Thyroid gland (tissue), 4 donors: ENCODE measurements at regions not wholly inside any gene's neighbourhood (a gene's known extent, or its start where the extent isn't known, plus 50 kb on each side); places are given as distances from the start of the nearest gene placed in this dataset.

Source experiments
- DNase-seq, 2 donors: peaks; one replicate each; pipeline ENCODE4 v3.0.0-alpha.2; 2019
- H3K27ac ChIP-seq, 3 donors: fragments of 200-600 bp; sonication (generic); 1 replicate in 2 of 3; 2 replicates in 1 of 3; pipeline ENCODE4 v1.5.1; 2016 to 2019; ENCODE audit warnings: mild to moderate bottlenecking in 1 of 3, moderate library complexity in 1 of 3
- H3K27me3 ChIP-seq: fragments of 200-600 bp; sonication (generic); one replicate; pipeline ENCODE4 v1.5.1; 2019
- H3K36me3 ChIP-seq, 2 donors: fragments of 200-600 bp; sonication (generic); one replicate each; pipeline ENCODE4 v1.5.1; 2016 to 2019
- H3K4me1 ChIP-seq, 2 donors: fragments of 200-600 bp; sonication (generic); one replicate each; pipeline ENCODE4 v1.5.1; 2017 to 2019
- H3K4me3 ChIP-seq, 3 donors: fragments of 200-600 bp; sonication (generic); replicated peaks in 1 of 3; 1 replicate in 2 of 3; 2 replicates in 1 of 3; pipeline ENCODE4 v1.5.1; 2016; ENCODE audit warnings: mild to moderate bottlenecking in 1 of 3
- H3K9me3 ChIP-seq: fragments of 200-600 bp; sonication (generic); one replicate; pipeline ENCODE4 v1.5.1; 2017
- CTCF ChIP-seq, 6 experiments: fragments of 200-600 bp in 3 of 6; fragments of 450-650 bp in 3 of 6; sonication (generic) in 3 of 6; IDR thresholded peaks; one replicate each; pipeline ENCODE4 v1.5.1; 2016 to 2019; ENCODE audit warnings: antibody characterized with exemption in 6 of 6, mild to moderate bottlenecking in 2 of 6, inconsistent platforms in 1 of 6, moderate library complexity in 1 of 6
- POLR2A ChIP-seq, 2 donors: fragments of 450-650 bp; IDR thresholded peaks; one replicate each; pipeline ENCODE4 v1.6.1; 2017; ENCODE audit warnings: antibody characterized with exemption in 2 of 2, mild to moderate bottlenecking in 2 of 2, moderate library complexity in 1 of 2
- WGBS, 2 donors: methylation state at CpG; one replicate each; pipeline ENCODE4 v1.1.5; 2017; 5-methylcytosine and 5-hydroxymethylcytosine counted together
- intact Hi-C: fragments of 100-400 bp; cut with DNase I; formaldehyde crosslinking; loops from one replicate; pipeline ENCODE4 v1.15.1; 2023

DNA sequence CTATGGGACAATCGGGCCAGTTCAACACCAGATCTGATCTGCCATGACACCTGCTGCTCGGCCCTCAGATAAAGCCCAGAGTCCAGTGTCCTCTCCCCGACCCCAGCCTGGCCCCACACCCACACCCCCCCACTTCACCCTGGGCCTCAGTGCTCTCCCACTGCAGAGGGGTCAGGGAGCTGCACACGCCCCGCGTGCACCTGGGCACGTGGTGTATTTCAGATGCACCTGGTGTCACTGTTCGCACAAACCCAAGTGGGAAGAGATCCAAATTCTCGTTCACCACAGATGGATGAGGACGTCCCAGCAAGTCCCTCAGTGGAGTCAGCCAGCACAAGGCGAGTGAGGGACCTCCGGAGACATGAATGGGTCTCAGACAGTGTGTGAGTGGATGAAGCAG is 161.3 kb downstream of the RTP5 start:
- no peaks in the 10 kb centered on the region for H3K9me3 ChIP-seq
- intact Hi-C loops, result no loop called here
- H3K4me1 ChIP-seq, result no peaks in the 10 kb centered on the region
- H3K4me3 ChIP-seq, result no peak overlapping the region
- no peak overlapping the region for H3K27ac ChIP-seq
- WGBS, 2 donors, result 73 to 79% methylated on average over 10 to 12 of the region's 12 CpGs
- no peak for TF ChIP-seq CTCF (IDR thresholded peaks at IDR 0.05)
- no peak for TF ChIP-seq POLR2A (IDR thresholded peaks at IDR 0.05)
- H3K36me3 ChIP-seq, result no peaks in the 10 kb centered on the region
- no peaks in the 10 kb centered on the region for H3K27me3 ChIP-seq
- DNase-seq, result no peak

GRCh38 chr2:242031481-242032019 is 162.0 kb downstream of the RTP5 start:
- intact Hi-C loops, result no loop called here
- DNase-seq, result no peak
- WGBS, 2 donors, result 66 to 76% methylated on average over 20 of the region's 20 CpGs
- H3K4me1 ChIP-seq, result no peaks in the 10 kb centered on the region
- TF ChIP-seq POLR2A (IDR thresholded peaks at IDR 0.05) (no peak), CTCF (IDR thresholded peaks at IDR 0.05) (no peak)
- no peak overlapping the region for H3K4me3 ChIP-seq
- H3K27me3 ChIP-seq, result no peaks in the 10 kb centered on the region
- H3K27ac ChIP-seq, result no peak overlapping the region
- H3K9me3 ChIP-seq, result no peaks in the 10 kb centered on the region
- no peaks in the 10 kb centered on the region for H3K36me3 ChIP-seq

DNA sequence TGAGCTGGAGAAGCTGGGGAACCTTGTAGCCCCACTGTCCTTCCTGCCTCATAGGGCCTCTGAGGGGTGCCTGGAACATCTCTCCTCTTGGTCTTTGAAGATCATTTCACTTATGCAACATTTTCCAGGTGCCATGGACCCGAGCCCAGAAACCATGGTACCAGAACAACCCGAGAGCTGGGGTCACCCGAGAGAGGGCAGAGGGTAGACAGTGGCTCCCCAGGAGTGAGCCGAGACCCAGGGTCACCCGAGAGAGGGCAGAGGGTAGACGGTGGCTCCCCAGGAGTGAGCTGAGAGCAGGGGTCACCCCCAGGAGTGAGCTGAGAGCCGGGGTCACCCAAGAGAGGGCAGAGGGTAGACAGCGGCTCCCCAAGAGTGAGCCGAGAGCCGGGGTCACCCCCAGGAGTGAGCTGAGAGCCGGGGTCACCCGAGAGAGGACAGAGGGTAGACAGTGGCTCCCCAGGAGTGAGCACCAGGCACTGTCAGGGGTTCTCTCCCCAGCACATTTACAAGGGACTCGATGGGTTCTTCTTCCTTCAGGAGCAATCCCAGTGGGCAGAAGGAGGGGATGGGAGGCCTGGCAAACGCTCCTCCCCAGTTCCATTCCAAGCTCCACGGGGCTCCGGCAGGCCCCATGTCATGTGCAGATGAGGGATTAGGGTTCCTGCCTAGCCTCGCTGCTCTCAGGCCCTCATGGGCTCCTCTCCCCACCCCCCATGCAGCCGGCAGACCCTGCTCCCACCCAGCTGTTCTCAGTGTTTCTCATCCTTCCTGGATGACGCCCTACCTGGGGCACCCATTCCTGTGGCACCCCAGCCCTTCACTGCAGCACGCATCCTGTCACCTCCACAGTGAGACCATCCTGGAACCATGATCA is 163.5 kb downstream of the RTP5 start:
- Histone ChIP-seq H3K27me3 (no peaks in the 10 kb centered on the region), H3K4me3 (no peak overlapping the region), H3K36me3 (no peaks in the 10 kb centered on the region), H3K27ac (no peak overlapping the region), H3K4me1 (no peaks in the 10 kb centered on the region), H3K9me3 (no peaks in the 10 kb centered on the region)
- WGBS, 2 donors, result 68 to 71% methylated on average over 19 to 20 of the region's 20 CpGs
- no peak for TF ChIP-seq CTCF (IDR thresholded peaks at IDR 0.05)
- no peak for TF ChIP-seq POLR2A (IDR thresholded peaks at IDR 0.05)
- intact Hi-C loops, result no loop called here
- no peak for DNase-seq

DNA sequence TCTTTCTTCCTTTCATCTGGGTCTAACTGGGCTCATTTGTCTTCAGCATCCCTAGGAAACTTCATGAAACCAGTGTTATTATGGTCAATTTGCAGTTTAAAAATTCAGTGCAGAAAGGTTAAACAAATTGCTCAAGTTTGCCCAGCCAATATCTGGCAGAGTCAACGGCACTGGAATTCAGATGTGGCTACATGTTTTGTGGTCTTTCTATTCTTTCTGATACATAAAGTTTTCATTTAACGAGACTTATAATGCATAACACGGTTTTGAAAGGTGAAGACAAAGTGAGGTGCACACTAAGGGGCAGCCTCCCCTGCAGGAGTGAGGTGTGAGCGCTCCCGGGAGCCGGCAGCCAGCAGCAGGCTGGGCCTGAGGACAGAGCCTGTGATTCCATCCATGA is 164.6 kb downstream of the RTP5 start:
- H3K27me3 ChIP-seq, result no peaks in the 10 kb centered on the region
- TF ChIP-seq POLR2A (IDR thresholded peaks at IDR 0.05), result no peak
- no peak for TF ChIP-seq CTCF (IDR thresholded peaks at IDR 0.05)
- no peaks in the 10 kb centered on the region for H3K36me3 ChIP-seq
- WGBS, 2 donors, result 70 to 71% methylated on average over 6 of the region's 6 CpGs
- no peaks in the 10 kb centered on the region for H3K4me1 ChIP-seq
- intact Hi-C loops, result no loop called here
- no peak overlapping the region for H3K27ac ChIP-seq
- no peak for DNase-seq
- no peaks in the 10 kb centered on the region for H3K9me3 ChIP-seq
- no peak overlapping the region for H3K4me3 ChIP-seq
